GOT3 (cell line): ENCODE measurements at regions not wholly inside any gene's neighbourhood (a gene's known extent, or its start where the extent isn't known, plus 50 kb on each side); places are given as distances from the start of the nearest gene placed in this dataset.
A peak's percentile ranks its signal among the peaks of the same experiment; 100 is the strongest.

Experiments
- DNase-seq: peaks from one replicate; lab custom pipeline; 2025; ENCODE audit warnings: mixed read lengths; lab: John Stamatoyannopoulos, UW

GRCh38 chr6:2503816-2504494, 246.8 kb downstream of the MYLK4 start:
- DNase-seq: peak; percentile 14

- DNase-seq: no peak
These were observed 247.6 kb downstream of the MYLK4 start for GRCh38 chr6:2502998-2503674.

GRCh38 chr6:2502096-2502997, 248.4 kb downstream of the MYLK4 start:
- DNase-seq: no peak

GRCh38 chr6:2497922-2498623, 252.6 kb downstream of the MYLK4 start:
- DNase-seq: no peak

- no peak for DNase-seq
These were observed 250.9 kb upstream of the GMDS start for GRCh38 chr6:2496291-2496690.

GRCh38 chr6:2492686-2493523, 247.5 kb upstream of the GMDS start:
- DNase-seq: no peak

GRCh38 chr6:2491137-2491536, 245.7 kb upstream of the GMDS start:
- DNase-seq: no peak

GRCh38 chr6:2488578-2488977, 243.2 kb upstream of the GMDS start:
- no peak for DNase-seq

GRCh38 chr6:2485116-2485515, 239.7 kb upstream of the GMDS start:
- DNase-seq: no peak

- no peak for DNase-seq
These were observed 237.4 kb upstream of the GMDS start for GRCh38 chr6:2482773-2483172.

- no peak for DNase-seq
These were observed 235.9 kb upstream of the GMDS start for GRCh38 chr6:2481307-2481706.

- DNase-seq: no peak
These were observed 235.0 kb upstream of the GMDS start for GRCh38 chr6:2480267-2480966.

- DNase-seq: no peak
These were observed 232.8 kb upstream of the GMDS start for GRCh38 chr6:2478200-2478599.

GRCh38 chr6:2477666-2478065, 232.3 kb upstream of the GMDS start:
- DNase-seq: no peak

GRCh38 chr6:2477250-2477649, 231.8 kb upstream of the GMDS start:
- DNase-seq: no peak

- no peak for DNase-seq
These were observed 231.0 kb upstream of the GMDS start for GRCh38 chr6:2476376-2476775.

GRCh38 chr6:2471472-2471871, 226.1 kb upstream of the GMDS start:
- DNase-seq: no peak

GRCh38 chr6:2469428-2469827, 224.0 kb upstream of the GMDS start:
- DNase-seq: no peak

GRCh38 chr6:2468601-2468955, 223.2 kb upstream of the GMDS start:
- no peak for DNase-seq

- no peak for DNase-seq
These were observed 222.7 kb upstream of the GMDS start for GRCh38 chr6:2467929-2468600.
